ENCODE measurements at regions not wholly inside any gene's neighbourhood (a gene's known extent, or its start where the extent isn't known, plus 50 kb on each side); places are given as distances from the start of the nearest gene placed in this dataset.
"Not testable (repeated sequence)": the region's sequence is repeated elsewhere in the genome, so short reads cannot be mapped to it uniquely, and the experiment has no call there.

DNA sequence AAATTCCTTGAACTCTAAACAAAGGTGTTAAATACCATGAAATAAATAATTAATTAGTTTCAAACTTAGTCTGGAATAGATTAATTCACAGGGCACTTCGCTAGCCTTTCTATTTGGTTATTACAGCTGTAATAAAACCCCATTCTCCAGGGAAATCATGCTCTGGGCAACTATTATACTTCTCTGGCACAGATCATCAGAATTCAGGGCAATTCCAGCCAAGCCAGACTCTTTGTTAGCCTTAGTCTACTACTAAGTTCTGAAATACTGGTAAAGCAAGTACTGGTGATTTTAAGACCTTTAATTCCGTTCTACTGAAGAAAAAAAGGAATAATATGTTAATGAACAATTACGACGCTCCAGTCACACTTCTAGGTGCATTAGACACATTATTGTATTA is 123.4 kb upstream of the PDE1A start:
- no peak for DNase-seq

GRCh38 chr2:182552232-182552631 is 125.4 kb upstream of the PDE1A start:
- not testable (repeated sequence) for DNase-seq

- DNase-seq, result not testable (repeated sequence)
Measured at GRCh38 chr2:182552785-182553184, 125.9 kb upstream of the PDE1A start.

GRCh38 chr2:182553483-182553882 is 126.6 kb upstream of the PDE1A start:
- no peak for DNase-seq

GRCh38 chr2:182554950-182555349 is 128.1 kb upstream of the PDE1A start:
- DNase-seq, result no peak

DNA sequence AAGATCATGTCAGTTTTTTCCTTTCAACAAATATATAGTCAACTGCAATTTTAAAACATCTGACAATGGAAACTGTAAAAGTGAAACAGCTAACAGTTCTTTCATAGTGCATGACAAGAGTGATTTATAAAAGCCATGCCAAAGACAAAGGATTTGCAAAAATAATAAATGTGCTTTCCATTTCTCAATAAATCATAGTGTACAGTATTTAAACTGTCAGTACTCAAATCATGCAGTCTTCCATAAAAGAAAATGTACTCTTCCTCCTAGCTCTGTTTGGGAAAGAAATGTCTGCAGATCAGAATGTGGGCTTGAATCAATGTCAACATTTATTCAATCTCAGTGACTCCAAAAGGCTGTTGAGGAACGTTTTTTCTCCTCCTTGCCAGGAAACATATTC is 131.7 kb upstream of the PDE1A start:
- DNase-seq, result no peak

- no peak for DNase-seq
Measured at GRCh38 chr2:182559623-182560022, 132.8 kb upstream of the PDE1A start.

DNA sequence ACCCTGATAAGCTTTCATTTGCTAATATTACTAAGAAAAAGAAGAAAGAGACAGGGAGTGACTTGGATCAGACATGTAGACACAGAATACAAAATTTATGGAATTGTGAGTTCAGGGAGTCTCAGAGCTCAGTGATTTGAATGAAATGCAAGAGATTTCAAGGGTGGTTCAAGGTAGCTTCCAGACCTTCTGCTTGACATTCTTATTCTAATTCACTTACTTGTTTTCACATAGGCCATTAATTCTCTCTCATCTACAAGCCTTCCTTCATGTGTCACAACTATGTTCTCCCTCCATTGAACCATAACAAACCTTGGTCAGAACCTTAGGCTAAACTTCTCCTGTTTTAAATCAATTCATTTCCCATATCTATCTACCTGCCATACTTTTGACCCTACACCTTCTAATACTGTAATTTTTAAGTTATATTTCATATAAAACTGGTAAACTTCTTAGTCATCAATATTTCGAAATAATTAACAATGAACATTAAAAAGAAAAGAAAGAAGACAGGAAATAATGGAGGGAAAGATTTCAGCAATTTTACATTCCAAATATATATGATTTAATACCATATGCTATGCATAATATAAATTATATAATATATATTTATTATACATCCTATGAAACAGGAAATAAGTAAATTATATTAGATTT is 139.2 kb upstream of the PDE1A start:
- no peak for DNase-seq

GRCh38 chr2:182573553-182573952 is 142.5 kb upstream of the DNAJC10 start:
- no peak for DNase-seq

DNA sequence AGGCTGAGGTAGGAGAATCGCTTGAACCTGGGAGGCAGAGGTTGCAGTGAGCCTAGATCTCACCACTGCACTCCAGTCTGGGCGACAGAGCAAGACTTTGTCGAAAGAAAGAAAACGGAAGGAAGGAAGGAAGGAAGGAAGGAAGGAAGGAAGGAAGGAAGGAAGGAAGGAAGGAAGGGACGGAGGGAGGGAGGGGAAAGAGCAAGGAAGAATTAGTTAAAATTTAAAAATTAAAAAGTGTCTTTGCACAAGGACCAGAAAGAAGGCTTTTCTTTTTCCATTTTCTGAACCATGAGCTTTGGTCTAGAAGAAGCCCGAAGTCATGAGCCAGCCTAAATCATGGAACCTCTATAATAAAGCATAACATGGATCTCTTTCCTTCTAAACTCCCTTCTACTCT is 138.2 kb upstream of the DNAJC10 start:
- DNase-seq, result no peak

DNA sequence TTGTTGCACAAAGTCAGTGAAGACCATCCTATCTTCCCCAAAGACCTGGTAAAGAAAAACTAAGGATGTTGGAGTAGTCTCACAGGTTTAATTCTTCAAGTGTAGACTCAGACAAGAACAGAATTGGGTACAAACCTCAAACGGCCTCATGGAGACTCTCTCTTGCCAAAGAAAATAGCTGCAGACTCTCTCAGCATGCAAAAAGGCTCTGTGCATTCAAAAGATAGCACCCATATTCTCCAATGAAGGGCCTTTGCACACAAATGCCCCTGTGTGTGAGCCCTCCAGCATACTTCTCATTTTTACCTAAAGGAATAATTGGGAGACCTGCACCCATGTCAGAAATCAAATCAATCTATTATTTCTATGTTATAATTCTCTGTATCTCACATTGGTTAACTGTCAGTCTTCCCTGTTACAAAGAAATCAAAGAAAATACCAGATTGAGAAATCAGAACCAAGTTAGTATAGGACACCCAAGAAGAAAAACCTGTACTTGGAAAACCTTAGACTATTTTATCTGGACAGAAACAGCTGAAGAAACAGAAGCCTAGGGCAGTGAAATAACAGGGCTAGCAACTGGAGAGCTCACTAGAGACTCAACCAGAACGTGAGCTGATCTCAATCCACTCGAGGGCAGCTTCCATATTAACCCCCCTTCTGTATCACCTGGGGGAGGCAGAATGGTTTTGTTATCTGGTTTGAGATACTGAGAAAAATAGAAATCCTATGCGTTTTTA is 134.7 kb upstream of the DNAJC10 start:
- no peak for DNase-seq

- no peak for DNase-seq
Measured at GRCh38 chr2:182584462-182584861, 131.6 kb upstream of the DNAJC10 start.

DNA sequence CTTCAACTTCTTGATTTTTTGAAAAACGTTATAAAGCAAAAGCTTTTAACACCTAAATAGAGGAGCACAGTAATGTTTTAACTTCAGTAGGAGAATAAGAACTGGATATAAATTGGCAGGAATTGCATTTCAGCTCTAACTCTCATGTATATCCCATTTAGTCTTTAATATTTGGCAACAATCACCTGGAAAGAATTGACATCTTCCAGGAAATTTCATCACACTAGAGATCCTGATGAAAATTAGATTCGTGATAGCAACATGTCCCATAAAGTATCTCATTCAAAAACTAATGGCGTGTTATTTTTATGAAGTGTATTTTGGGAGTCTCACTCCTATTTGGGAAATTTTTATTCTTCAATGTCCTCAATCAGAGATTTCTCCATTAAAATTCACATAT is 131.1 kb upstream of the DNAJC10 start:
- no peak for DNase-seq

DNA sequence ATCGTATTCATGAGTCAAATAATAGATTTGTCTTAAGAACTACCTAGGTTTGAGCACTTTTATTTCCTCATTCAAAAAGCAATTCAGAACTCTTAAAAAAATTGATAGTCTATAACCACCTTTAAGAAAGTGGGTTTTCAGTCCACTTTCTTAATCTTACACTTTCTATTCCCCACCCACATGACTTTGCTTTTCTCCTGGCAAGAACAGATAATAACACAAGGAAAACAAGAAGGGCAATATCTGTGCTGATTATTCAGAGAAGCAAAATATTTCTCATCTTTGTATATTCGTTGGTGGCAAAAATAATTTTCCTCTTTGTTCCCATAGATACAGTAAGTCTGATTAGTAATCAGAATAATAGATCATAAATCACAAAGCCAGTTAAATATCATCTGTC is 130.6 kb upstream of the DNAJC10 start:
- no peak for DNase-seq

DNA sequence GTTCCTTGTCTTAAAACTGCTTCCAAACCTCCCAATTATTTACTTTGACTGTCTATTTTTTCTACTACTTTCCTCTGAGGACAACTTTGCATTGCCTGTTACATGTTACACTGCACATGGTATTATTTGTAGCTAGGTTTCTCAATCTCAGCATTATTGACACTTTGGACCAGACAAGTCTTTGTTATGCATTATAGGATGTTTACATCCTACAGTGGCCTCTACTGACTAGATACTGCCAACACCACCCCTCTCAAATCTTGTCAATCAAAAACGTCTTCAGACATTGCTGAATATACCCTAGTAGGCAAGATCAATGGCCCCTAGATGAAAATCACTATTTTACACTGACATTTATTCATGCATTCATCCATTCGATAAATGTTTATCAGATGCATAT is 129.6 kb upstream of the DNAJC10 start:
- DNase-seq, result no peak

DNA sequence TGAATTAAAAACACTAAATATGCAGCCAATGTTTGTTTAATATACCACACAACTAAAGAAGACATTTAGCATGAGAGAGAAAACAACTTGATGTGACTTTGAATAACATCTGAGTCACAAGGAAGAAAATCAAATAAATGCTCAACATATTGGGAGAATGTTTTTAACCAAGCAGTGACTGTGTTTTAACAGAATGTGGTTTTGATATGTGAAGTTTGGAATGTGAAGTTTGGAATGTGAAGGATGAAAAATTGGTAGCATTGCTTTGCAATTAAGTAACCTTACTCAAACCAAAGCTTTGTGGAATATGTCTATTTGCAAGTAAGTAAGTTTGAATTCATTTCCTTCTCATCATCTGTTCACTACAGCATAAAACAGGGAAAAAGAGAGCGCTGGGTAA is 128.2 kb upstream of the DNAJC10 start:
- no peak for DNase-seq

GRCh38 chr2:182589121-182589520 is 126.9 kb upstream of the DNAJC10 start:
- no peak for DNase-seq

DNA sequence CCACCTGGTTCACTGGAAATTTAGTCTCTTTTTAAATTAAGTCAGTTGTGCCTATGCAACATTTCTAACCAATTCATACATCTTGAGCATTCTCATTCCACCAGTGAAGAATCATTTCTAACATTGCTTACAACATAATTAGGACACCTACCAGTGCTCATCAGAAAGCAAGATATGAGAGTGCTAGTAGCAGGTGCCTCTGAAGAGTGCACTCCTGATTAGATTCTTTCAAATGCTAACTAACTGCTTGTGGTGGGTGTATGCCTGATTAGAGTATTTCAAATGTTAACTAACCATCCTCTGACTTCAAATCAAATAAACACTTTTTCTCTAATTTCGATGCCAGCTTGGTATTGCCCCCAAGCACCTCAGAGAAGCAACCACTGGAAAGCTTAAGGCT is 124.3 kb upstream of the DNAJC10 start:
- DNase-seq, result no peak

GRCh38 chr2:182592691-182593393 is 123.2 kb upstream of the DNAJC10 start:
- DNase-seq, result no peak

GRCh38 chr2:182593394-182593975 is 122.6 kb upstream of the DNAJC10 start:
- no peak for DNase-seq

DNA sequence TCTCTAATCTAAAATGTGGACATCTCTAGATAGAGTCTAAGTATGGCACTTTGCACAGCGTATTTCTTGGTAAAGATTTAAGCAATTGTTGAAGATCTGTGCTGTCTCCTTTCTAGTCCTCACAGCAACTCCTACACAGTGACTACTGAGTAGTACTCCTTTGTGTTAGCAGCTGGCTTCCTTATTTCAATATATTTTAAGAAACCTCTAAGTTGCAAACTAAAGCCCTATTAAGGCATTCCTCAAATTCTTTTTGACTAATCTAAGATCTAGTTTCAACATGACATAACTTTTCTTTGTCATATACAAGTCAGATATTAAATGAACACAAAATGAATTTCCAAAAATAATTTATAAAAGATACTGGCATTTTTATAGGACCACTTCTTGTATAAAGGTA is 121.8 kb upstream of the DNAJC10 start:
- DNase-seq, result no peak

DNA sequence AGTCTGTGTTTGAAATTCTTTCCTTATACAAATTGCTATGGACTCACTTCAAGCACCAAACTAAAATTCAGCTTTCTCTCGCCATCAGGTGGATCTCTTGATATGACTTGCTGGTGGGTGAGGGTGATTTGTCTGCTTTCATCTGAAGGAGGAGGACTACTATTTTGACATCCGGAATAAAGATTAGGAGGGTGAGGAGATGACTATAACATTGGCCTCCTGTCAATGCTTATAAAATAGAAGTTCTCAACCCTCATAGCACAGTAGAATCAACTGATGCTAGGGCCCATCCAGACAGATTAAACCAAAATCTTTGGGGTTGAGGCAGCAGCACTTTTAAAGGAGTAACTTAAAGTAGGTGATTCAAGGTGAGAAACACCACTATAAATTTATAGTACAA is 120.4 kb upstream of the DNAJC10 start:
- no peak for DNase-seq

- DNase-seq, result no peak
Measured at GRCh38 chr2:182597570-182598295, 118.3 kb upstream of the DNAJC10 start.

Data from NCI-H1930 (cell line).